GM12801 (cell line): ENCODE measurements at regions not wholly inside any gene's neighbourhood (a gene's known extent, or its start where the extent isn't known, plus 50 kb on each side); places are given as distances from the start of the nearest gene placed in this dataset.

Experiments
- CTCF ChIP-seq: IDR thresholded peaks from one replicate; pipeline ENCODE4 v1.5.1; 2011; ENCODE audit warnings: control low read depth; ENCODE audit not compliant: insufficient read length; ENCODE audit errors: extremely low read depth

DNA sequence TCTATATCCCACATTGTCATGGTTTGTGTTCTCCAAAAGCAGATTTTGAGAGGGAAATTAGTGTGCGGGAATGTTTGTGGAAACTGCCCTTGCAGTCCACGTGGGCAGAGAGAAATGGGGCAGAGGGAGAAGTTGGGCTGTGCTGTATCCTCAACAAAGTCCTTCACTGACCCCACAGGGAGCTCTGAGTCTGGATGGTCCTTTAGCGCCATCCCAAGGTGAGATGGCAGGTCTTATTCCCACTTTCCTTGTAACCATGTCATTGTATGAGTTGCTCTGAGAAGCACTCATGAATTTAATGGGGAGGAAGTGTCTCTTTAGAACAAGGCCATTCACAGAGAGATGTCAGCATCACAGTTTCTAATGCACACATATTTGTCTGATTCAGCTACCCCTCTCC, 127.1 kb downstream of the ANKRD18B start:
- TF ChIP-seq CTCF: no peak

DNA sequence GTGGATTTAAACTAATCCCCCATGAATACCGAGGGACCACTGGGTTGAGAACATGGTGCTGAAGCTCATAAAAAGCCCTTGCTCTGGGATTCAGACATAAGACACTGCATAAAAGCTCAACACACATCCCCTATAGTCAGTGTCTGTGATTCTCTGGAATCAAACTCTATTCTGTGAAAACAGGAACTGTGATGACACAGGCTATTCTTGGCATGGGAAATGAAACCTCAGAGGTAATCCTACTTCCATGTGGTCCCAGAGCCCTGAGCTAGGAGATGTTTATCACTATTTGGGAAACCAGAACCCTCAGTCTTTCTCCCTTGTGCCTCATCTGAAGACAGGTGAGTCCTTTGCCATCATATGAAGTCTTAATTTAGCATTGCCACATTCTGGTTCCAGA, 135.4 kb upstream of the PRSS3 start:
- no peak for TF ChIP-seq CTCF

DNA sequence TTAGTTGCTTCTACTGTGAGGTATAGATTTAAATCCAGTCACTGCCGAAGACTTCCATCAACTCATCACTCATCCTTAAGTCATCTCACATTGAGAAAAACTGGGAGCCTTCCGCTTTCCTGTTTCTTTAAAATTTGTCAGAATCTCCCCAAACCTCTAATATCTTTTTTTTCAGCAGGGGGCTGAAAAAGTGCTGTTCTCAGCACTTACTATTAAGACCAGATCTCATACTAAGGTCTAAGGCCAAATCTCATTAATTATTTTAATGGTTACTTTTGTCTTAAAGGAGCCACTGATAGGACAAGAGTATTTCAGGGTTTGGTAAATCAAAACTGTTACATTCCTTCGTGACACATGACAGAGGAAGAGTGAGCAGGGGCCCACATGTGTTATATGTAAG, 134.6 kb upstream of the PRSS3 start:
- TF ChIP-seq CTCF: no peak

GRCh38 chr9:33661176-33661575, 134.2 kb upstream of the PRSS3 start:
- no peak for TF ChIP-seq CTCF

DNA sequence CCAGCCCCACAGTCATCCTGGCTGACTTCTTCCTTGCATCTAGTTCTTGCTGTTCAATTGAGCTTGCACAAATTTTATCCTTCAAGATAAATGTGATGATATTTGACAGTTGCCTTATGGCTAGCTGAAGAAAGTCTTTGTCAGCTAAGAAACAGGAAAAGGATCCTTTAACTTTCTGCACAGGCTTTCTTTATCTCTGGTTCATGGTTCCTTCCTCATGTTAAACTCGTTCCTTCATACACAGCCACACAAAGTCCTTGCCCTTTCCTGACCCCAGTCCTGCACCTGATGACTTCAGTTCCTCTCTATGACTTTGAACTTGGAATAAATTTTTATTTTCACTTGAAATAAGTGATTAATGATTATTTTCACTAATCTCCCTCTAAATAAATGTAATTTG, 132.5 kb upstream of the PRSS3 start:
- no peak for TF ChIP-seq CTCF

GRCh38 chr9:33676746-33677505, 118.4 kb upstream of the PRSS3 start:
- no peak for TF ChIP-seq CTCF

DNA sequence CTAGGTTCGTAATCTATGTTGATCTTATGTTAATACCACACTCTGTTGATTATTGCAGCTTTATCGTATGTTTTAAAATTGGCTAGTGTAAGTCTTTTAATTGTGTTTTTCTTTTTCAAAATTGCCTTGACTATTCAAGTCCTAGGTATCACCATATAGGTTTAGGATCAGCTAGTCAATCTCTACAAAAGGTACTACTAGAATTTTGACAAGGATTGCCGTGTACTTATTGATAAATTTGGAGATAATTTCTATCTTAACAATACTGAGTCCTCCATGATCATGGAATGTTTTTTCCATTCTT, 117.9 kb upstream of the PRSS3 start:
- no peak for TF ChIP-seq CTCF
